Osteoblast (primary cell): ENCODE measurements at regions not wholly inside any gene's neighbourhood (a gene's known extent, or its start where the extent isn't known, plus 50 kb on each side); places are given as distances from the start of the nearest gene placed in this dataset.

Source experiments
- DNase-seq: peaks from one replicate; pipeline ENCODE4 v3.0.0; 2011; ENCODE audit warnings: low spot score, mixed read lengths; ENCODE audit not compliant: insufficient read length; ENCODE audit errors: missing footprints
- H2AFZ ChIP-seq: 2 replicates; pipeline ENCODE4 v1.6.0; 2011; ENCODE audit warnings: mild to moderate bottlenecking, low read length
- H3K27ac ChIP-seq: 2 replicates; pipeline ENCODE4 v1.5.1; 2011; ENCODE audit warnings: mild to moderate bottlenecking, low read depth, low read length, moderate library complexity
- H3K27me3 ChIP-seq: 2 replicates; pipeline ENCODE4 v1.6.0; 2012; ENCODE audit warnings: mild to moderate bottlenecking, control low read depth, inconsistent platforms, low read length, moderate library complexity; ENCODE audit not compliant: insufficient read depth
- H3K36me3 ChIP-seq: 2 replicates; pipeline ENCODE4 v1.5.1; 2011; ENCODE audit warnings: mild to moderate bottlenecking, low read length, control low read depth, moderate library complexity; ENCODE audit not compliant: insufficient read depth
- H3K4me1 ChIP-seq: 2 replicates; pipeline ENCODE4 v1.5.1; 2011; ENCODE audit warnings: mild to moderate bottlenecking, low read length, control low read depth, moderate library complexity; ENCODE audit not compliant: insufficient read depth
- H3K4me2 ChIP-seq: 2 replicates; pipeline ENCODE4 v1.6.0; 2011; ENCODE audit warnings: mild to moderate bottlenecking, low read length; ENCODE audit not compliant: insufficient read depth
- H3K4me3 ChIP-seq: fragments of 200-600 bp; sonication (generic); 3 replicates; pipeline ENCODE4 v1.5.1; 2012; ENCODE audit warnings: mild to moderate bottlenecking, low read length, inconsistent platforms; ENCODE audit not compliant: insufficient read depth
- H3K79me2 ChIP-seq: 2 replicates; pipeline ENCODE4 v1.6.0; 2012; ENCODE audit warnings: mild to moderate bottlenecking, low read length, control low read depth, inconsistent platforms; ENCODE audit not compliant: insufficient read depth
- H3K9me3 ChIP-seq: 2 replicates; pipeline ENCODE4 v1.5.1; 2011; ENCODE audit warnings: low read depth, low read length, control low read depth
- H4K20me1 ChIP-seq: 2 replicates; pipeline ENCODE4 v1.6.0; 2012; ENCODE audit warnings: mild to moderate bottlenecking, low read length, control low read depth; ENCODE audit not compliant: insufficient read depth
- TF ChIP-seq, protein P1 (sequence below): IDR thresholded peaks from 2 replicates; pipeline ENCODE4 v1.5.1; 2011; ENCODE audit warnings: mild to moderate bottlenecking, low read depth, low read length, moderate library complexity; ENCODE audit errors: extremely low read depth

DNA sequence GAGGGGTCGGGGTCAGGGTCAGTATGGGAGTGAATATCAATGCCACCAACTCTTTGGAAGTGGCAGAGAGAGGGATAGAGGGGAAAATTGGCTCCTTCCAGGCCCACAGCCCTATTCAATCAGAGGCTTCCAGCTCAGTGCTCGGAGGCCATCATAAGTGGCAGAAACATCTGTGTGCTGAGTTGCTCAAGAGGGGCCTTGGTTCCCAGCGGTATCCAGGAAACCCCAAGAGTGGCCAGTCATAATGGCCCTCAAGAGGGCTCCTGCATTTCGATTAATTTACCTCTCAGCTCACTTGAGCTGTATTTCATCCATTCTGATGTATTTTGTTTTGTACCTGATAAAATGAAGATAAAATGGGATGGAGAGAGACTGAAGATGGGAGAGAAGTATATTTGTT lies 154.3 kb upstream of the EOLA2 start:
- no peak for DNase-seq
- TF ChIP-seq, protein P1, sequence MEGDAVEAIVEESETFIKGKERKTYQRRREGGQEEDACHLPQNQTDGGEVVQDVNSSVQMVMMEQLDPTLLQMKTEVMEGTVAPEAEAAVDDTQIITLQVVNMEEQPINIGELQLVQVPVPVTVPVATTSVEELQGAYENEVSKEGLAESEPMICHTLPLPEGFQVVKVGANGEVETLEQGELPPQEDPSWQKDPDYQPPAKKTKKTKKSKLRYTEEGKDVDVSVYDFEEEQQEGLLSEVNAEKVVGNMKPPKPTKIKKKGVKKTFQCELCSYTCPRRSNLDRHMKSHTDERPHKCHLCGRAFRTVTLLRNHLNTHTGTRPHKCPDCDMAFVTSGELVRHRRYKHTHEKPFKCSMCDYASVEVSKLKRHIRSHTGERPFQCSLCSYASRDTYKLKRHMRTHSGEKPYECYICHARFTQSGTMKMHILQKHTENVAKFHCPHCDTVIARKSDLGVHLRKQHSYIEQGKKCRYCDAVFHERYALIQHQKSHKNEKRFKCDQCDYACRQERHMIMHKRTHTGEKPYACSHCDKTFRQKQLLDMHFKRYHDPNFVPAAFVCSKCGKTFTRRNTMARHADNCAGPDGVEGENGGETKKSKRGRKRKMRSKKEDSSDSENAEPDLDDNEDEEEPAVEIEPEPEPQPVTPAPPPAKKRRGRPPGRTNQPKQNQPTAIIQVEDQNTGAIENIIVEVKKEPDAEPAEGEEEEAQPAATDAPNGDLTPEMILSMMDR, result no peak

DNA sequence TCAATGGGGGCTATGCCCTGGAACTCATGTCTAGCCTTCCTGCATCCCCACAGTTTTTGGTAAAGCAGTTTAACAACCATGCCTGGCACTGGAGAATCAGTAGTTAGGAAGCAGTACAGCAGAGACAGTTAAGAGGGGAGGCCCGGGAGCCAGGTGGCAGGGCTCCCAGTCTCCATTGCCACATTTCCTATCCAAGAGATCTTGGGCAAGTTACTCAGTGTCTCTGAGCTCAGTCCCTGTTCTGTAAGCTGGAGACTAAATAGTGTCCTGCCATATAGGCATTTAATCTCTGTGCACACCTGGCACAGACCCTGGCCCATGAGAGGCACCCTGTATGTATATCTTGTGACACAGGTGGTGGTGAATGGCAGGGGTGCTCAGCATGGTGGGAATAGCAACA lies 156.1 kb upstream of the EOLA2 start:
- no peak overlapping the region for H2AFZ ChIP-seq
- no peak for DNase-seq
- no peak overlapping the region for H3K4me2 ChIP-seq
- no peak overlapping the region for H3K27ac ChIP-seq
- TF ChIP-seq, protein P1, result no peak
- H3K9me3 ChIP-seq, result no peaks in the 10 kb centered on the region
- H3K79me2 ChIP-seq, result no peaks in the 10 kb centered on the region
- H3K36me3 ChIP-seq, result no peaks in the 10 kb centered on the region
- H3K27me3 ChIP-seq, result no peaks in the 10 kb centered on the region
- H4K20me1 ChIP-seq, result no peaks in the 10 kb centered on the region
- H3K4me1 ChIP-seq, result peaks cover 4% of the 10 kb centered on the region
- H3K4me3 ChIP-seq, result no peak overlapping the region

More for the DNA sequence above, 154.3 kb upstream of the EOLA2 start:
- H3K4me2 ChIP-seq, result no peak overlapping the region
- peaks cover 4% of the 10 kb centered on the region for H3K4me1 ChIP-seq
- H3K9me3 ChIP-seq, result no peaks in the 10 kb centered on the region
- H3K27me3 ChIP-seq, result no peaks in the 10 kb centered on the region
- no peaks in the 10 kb centered on the region for H3K79me2 ChIP-seq
- H3K27ac ChIP-seq, result no peak overlapping the region
- no peaks in the 10 kb centered on the region for H3K36me3 ChIP-seq
- no peak overlapping the region for H3K4me3 ChIP-seq
- no peak overlapping the region for H2AFZ ChIP-seq
- H4K20me1 ChIP-seq, result no peaks in the 10 kb centered on the region

DNA sequence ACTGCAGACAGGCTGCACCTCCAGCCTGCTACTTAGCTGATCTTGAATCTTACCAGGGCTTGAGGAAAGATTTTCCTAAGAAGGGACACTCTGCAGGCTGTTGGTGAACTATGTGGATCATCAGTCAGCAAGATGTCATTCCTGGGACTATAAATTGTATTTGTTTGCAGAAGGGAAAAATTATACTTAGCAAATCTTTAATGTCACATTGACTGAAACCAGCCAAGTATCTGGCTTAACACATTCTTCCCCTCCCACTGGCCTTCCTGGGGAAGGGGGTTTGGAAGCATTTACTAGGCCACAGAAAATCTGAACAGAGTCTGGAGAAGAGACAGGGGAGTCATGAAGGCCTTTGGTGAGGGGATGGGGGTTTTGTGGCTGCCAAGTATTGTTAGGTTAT lies 156.7 kb upstream of the EOLA2 start:
- H3K4me3 ChIP-seq, result no peak overlapping the region
- no peak overlapping the region for H2AFZ ChIP-seq
- no peak overlapping the region for H3K27ac ChIP-seq
- TF ChIP-seq, protein P1, result no peak
- H3K79me2 ChIP-seq, result no peaks in the 10 kb centered on the region
- no peak for DNase-seq
- H4K20me1 ChIP-seq, result no peaks in the 10 kb centered on the region
- H3K36me3 ChIP-seq, result no peaks in the 10 kb centered on the region
- H3K27me3 ChIP-seq, result no peaks in the 10 kb centered on the region
- no peak overlapping the region for H3K4me2 ChIP-seq
- no peaks in the 10 kb centered on the region for H3K9me3 ChIP-seq
- H3K4me1 ChIP-seq, result peaks cover 4% of the 10 kb centered on the region

DNA sequence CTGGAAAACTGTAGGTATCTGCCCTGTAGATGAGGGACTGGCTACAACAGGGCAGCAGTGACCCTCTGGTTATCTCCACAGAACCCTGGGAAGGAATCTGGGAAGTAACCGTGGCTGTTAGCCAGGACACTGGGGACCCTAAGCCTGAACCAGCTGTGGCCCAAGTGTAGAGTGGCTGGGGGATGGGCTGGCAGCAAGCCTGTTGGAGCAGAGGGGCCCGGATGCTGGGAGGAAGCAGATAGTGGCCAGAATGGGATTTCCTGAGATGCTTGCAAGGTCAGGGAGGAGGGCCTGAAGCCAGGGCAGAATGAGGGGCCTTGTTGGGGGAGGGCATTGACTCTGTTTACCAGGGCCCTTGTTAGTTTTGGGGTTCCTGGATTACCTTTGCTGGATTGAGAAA lies 161.0 kb upstream of the EOLA2 start:
- Histone ChIP-seq H3K27ac (no peak overlapping the region), H3K36me3 (no peaks in the 10 kb centered on the region), H3K4me3 (no peak overlapping the region), H3K79me2 (no peaks in the 10 kb centered on the region), H2AFZ (no peak overlapping the region), H3K27me3 (no peaks in the 10 kb centered on the region), H4K20me1 (no peaks in the 10 kb centered on the region), H3K9me3 (no peaks in the 10 kb centered on the region), H3K4me1 (peaks cover 4% of the 10 kb centered on the region), H3K4me2 (no peak overlapping the region)
- DNase-seq, result no peak
- TF ChIP-seq, protein P1, result no peak
